ENCODE measurements at regions not wholly inside any gene's neighbourhood (a gene's known extent, or its start where the extent isn't known, plus 50 kb on each side); places are given as distances from the start of the nearest gene placed in this dataset.
"Not testable (repeated sequence)": the region's sequence is repeated elsewhere in the genome, so short reads cannot be mapped to it uniquely, and the experiment has no call there.

DNA sequence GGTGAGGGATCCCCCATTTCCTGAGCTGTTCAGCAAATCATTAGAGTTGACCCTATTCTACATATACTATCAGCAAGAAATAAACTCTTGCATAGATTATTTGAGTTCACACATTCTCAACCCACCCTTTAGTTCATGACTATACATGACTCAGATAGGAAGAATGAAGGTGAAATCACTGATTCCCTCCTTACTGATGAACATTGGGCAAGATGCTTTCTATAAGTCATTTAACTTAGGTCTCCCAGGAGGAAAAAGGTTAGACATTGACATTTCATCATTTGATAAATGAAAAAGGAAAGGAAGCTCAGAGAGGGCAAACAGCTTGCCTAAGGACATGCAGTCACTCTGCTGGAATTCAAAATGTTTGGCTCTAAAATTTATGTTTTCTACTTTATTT, 408.0 kb downstream of the TMEM182 start:
- no peak for FAIRE-seq

DNA sequence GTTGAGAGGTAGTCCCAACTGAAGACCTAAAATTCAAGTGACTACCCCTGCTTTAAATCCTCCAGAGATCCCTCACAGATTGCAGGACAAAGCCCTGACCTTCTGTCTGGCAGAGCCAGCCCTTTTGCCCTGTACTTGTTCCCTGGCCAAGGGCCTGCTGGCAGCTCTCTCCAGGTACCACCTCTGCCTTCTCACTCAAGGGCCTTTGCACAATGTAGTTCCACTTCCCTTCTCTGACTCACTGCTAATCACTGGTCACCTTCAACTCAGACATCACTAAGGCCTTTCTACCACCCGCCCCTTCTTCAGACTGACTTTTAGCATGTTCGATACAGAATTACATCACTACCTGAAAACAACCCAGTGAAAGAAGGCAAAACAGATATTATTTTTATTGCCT, 411.0 kb downstream of the TMEM182 start:
- no peak for FAIRE-seq

DNA sequence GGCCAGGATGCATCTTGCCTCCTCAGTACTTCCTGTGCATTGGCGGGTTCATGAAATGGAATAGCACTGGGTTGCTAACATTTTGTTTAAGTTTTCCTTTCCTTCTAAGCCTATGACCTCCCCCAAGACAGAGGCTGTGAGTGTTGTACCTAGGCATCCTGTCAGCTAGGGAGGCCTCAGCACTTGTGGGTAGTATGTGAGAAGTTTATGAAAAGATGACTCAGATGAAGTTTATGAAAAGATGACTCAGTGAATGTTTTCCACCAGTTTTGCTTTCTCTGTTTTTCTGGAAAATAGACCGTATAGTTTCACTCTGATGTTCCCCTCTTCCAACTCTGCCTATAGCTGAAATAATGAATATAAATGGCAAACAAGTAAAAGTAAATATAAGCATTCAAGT, 412.9 kb downstream of the TMEM182 start:
- FAIRE-seq, result no peak

DNA sequence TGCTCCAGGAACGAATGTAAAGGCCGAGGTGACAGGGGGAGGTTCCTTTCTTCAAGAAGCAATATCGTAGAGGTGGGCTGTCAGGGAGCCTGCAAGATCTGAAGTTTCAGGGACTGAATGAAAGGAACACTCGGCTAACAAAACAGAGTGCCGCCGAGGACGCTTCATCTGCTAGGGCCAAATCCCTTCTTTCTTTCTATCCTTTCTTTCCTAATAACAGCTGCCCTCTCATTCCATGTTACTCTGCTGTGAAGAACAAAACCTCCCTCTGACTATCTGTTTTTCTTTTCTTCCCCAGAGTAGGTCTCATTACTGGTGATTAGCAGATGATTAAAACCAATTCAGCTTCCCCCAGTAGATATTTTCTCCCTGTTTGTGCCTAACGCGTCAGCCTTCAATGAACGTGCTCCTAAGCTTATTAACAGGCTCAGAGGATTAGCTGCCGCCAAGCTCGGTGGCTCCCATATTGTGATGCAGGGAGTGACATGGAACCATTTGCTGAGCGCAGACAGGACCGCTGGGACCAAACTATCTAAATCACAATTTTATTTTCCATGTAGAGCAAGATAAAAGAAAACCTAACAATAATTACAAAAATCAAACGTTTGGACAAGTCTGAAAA, 414.6 kb downstream of the TMEM182 start:
- FAIRE-seq, result no peak

DNA sequence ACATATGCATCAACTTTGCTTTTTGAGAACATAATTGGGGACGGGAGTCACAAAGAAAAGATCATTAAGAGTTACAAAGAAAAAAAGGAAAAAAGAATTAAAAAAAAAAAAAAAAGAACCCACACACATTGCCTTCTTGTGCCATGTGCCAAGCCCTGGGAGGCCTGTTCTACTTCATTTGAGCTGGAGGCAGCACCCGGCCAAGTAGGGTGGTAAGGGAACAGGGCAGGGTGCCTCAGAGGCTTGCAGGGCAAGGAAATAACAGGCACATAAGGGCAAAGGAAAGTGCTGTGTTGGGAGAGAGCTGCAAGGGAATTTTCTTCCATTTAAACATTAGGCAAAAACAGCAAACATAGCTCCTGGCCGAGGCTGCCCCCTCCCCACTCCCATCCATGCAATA, 418.0 kb downstream of the TMEM182 start:
- FAIRE-seq, result no peak

DNA sequence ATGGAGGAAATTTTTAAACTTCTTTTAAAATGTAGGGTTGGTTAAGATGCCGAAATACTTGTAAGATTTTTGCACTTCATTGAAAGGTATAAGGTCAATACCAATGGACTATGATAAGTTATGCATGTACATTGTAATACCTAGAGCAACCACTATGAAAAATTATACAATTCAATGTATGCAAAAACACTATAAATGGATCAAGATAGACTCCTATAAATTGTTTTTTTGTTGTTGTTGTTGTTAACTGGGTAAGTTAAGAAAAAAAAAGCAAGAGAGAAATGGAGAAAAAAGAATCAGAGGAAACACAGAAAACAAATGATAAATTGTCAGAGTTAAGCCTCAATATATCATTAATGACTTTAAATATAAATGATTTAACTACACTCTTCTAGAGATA, 421.2 kb downstream of the TMEM182 start:
- no peak for FAIRE-seq

DNA sequence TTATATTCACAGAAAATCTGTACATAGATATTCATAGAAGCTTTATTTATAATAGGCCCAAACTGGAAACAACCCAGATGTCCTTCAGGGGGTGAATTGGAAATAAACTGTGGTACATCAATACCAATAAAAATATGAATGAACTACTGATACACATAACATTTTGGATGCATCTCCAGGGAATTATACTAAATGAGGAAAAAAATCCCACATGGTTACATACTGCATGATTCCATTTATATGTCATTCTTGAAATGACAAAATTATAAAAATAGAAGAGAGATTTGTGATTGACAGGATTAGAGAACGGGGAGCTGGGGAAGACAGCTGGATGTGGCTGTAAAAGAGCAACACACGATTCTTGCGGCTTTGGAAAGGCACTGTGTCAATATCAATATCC, 435.0 kb downstream of the TMEM182 start:
- FAIRE-seq, result no peak

DNA sequence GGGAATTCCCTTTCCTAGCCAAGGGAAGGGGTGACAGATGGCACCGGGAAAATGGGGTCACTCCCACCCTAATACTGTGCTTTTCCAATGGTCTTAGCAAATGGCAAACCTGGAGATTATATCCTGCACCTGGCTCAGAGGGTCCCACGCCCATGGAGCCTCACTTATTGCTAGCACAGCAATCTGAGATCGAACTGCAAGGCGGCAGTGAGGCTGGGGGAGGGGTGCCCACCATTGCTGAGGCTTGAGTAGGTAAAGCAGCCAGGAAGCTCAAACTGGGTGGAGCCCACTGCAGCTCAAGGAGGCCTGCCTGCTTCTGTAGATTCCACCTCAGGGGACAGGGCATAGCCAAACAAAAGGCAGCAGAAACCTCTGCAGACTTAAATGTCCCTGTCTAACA, 438.9 kb downstream of the TMEM182 start:
- FAIRE-seq, result not testable (repeated sequence)

DNA sequence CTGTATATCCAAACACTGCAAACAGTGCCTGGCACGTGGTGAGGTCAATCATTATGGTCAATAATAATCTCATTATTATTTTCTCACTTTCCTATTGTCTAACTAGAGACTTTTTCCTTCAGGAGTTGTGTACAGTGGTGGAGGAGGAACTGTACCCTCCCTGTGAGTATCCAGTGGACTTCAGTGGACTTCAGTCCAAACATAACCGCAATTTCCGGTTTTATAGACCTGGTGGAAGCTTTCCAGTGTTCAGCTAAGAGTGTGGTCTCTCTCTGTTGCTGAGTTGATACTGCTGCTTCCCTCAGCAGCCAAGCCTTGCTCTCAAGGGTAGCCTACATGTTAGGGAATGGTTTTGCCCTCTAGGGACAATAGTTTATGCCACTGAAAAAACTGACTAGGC, 447.1 kb downstream of the TMEM182 start:
- FAIRE-seq, result no peak

DNA sequence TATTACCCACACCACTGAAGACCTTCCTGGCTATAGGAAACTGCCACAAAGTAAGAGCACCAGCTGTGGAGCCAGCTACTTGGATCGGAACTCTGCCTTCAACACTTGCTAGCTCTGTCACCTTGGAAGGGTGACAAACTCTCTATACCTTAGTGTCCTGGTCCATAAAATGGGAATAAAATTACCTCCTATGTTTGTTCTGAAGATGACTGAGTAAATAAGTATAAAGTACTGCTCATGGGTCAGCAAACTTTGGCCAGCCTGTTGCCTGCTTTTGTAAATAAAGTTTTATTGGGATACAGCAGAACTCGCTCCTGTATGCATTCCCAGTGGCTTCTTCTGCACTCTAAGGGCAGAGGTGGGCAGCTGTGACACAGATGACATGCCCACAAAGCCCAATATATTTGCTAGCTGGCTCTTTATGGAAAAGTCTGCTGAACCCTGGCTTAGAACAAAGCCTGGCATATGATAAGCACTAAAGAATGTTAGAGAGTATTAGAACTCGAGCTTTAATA, 451.3 kb downstream of the TMEM182 start:
- FAIRE-seq, result no peak

DNA sequence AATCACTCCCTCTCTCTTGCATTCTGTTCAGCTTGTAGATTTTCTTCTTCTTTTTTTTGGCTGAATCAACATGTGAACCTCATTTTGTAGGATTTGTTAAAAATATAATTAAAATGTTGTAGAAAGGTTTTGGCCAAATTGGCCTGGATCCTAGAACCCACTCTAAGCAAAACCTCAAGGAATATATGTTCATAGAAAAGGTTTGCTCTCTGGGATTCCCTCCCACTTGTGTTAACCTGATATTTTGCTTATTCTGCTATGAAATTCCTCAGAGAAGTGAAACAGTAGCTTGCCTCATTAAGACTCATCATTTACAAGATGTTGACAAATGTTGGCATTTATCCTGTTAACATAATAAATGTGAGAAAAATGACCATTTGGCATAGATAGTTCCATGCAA, 456.7 kb downstream of the TMEM182 start:
- no peak for FAIRE-seq

DNA sequence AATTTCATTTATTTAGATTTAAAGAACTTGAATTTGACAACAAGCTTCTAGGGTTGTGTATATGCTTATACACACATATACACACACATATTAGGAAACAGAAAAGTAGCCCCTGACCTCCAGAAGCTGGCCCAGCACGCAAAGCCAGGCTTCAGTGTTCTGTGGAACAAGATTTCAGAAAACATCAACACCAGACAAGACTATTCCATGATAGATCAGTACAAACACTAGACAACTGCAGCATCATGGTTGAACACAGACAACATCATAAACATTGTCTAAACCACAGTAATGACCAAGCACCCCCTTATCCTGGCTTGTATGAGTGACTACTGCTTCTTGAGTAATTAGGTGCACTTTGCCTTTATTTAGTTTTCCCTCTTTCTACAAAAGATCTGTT, 457.6 kb downstream of the TMEM182 start:
- no peak for FAIRE-seq

DNA sequence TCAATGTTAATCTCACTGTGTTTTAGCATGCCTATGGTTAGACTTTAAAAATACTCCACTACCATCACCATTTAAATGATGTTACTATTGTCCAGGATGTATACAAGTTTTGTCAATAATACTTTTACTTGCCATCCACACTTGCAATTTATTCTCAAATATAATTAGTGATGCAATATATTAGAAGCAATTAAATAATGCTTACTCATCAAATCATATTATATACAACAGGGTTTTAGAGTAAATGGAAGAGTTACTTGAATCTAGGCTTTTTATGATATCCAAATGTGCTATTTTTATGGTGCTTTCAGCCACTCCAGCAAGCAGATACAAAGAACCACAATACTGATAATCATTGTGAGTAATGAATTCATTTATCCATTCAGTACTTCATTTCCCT, 461.1 kb downstream of the TMEM182 start:
- no peak for FAIRE-seq

DNA sequence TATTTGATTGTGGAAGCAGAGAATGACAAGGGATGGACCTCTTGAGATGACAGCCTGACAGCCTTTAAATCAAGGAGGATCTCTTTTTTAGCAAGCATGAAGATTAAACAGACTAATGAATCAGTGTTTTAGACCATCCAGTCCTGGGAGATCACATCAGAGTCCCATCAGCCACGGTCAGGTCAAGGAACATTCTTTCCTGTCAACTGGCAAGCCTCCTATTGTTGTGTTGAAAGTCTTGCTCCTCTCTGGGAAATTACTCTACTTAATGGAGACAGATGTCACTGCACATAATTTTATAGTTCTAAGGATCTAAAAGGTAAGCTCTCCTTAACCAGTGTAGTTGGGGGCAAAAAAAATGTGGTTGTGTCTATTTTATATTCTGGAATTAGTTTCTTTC, 469.0 kb downstream of the TMEM182 start:
- no peak for FAIRE-seq

DNA sequence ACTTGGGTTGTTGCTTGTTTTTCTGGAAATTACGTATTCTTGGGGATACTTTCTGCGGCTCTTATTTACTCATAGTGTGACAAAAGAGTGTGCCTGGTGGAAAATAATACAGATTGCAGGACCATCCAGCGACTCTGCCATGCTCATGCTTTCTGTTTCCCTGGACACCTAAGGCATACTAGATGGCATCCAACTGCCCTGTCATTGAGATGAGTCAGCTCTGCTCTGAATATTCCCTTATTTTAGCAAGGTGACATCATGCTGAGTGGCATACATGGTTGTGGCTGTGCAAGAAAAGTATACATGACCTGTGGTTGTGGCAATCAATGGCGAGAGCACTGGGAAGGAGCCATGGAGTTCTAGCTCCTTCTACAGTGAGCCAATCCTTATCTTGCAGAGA, 471.0 kb downstream of the TMEM182 start:
- FAIRE-seq, result no peak

DNA sequence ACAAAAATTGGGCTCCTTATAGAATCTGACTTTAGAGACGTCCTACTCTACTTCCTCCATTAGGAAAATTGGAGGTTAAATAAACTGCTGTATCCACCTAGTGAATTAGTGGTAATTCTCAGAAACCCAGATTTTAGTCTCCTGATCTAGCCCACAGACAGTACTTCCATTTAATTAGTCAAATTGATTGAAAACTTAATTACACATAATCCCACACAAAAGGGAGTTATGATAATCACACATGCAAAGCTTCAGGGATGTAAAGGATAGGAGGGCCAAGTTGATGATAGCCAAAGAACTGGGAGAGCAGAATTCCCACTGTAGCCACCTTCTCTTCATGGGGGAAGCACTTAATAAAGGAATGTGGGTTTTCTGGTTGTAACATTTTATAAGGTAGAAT, 471.9 kb downstream of the TMEM182 start:
- FAIRE-seq, result no peak

DNA sequence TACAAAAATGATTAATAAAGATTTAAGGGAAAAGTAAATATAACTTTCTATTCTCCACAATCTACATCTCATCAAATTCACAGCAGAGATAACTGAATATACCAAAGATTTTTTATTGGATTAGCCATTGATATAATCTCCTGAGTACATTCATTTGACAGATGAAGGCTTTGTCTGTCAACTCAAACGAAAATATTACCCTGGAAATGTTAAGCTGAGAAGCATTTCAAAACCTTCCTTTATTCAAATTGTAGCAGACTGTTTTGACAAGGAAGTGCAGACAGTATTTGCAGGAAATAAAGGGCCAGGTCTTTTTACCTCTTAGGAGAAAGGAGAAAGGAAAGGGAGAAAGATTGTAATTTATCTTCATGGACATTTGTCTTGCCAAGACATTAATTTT, 473.5 kb downstream of the TMEM182 start:
- FAIRE-seq, result no peak

DNA sequence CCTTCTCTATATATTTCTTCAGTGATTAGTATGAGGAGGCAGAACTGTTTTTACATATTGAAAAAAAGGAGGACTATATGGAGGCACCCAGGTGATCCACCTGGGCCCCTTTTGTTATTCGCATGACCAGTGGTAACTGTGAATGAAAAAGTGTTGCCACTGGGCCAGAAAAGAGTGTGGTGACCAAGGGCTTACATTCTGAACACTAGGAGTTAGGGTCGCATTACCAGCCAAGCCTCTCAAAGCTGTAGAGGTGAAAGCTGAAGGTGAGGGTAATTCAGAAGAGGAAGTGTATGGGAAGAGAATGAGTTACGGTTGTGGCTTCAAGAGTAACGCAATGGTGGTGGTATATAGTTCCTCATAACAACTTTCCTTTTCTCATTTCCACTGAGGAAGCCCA, 487.6 kb downstream of the TMEM182 start:
- FAIRE-seq, result no peak

DNA sequence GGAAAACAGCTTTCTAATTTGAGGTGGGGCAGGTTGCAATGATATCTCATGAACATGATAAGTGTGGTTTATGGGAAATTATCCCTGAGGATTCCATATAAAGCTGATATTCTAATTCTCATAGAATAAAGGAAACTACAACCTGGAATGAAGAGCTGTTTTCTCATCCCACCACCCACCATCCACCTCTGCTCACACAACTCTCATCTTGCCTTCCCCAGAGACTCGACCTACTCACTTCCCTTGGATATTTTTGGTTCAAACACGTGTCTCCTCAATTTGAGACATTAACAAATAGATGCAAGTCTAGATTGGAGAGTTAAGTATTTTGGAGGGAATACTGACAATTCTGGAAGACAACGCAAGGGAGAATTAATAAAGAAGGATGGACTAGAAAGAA, 490.9 kb downstream of the TMEM182 start:
- no peak for FAIRE-seq

DNA sequence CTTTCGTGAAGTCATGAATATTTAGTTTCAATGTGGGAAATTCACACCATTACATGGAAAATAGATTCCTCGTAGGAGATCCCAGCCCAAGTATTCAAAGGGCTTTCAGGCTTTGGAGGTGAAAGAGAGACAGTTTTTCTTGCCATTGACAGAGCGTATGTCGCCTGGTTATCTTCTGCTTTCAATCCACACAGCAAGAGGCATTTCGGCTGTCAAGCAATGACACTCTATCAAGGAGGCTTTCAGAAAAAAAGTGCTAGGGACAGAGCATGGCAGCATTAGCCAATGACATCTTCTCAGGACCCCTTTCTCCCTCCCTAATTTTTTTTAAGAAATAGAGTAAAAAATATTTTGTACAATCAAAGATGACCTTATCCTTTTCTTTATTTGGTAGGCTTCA, 492.8 kb downstream of the TMEM182 start:
- no peak for FAIRE-seq

DNA sequence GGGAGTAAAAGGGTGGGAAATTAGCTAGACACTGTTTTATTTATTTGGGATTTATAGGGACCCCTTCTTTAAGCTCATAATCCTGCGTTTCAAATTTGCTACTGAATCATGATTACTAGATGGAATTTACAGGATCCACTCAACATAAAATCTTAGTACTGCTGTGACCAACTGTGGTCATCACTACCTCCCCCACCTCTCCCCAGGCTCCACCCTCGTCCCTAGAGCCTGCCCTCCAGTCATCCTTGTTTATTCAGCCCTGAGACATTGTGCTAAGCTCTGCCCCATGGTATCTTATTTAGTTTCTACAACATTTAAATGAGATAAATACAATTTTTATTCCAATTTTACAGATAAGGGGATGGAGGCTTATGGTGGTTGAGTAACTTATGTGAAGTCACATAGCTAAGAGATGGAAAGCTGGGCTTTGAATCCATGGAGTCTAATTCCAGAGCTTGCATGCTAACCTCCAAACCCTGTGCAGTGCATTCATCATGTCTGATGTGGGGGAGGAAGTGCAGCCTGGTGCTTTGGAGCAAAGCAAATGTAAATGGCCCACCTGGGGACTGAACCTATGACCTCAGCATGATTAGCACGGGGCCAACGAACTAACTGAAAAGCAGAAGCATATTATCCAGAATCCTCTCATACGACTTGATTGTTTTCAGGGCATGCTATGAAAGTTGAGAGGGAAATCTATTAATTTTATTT, 502.4 kb downstream of the TMEM182 start:
- no peak for FAIRE-seq

DNA sequence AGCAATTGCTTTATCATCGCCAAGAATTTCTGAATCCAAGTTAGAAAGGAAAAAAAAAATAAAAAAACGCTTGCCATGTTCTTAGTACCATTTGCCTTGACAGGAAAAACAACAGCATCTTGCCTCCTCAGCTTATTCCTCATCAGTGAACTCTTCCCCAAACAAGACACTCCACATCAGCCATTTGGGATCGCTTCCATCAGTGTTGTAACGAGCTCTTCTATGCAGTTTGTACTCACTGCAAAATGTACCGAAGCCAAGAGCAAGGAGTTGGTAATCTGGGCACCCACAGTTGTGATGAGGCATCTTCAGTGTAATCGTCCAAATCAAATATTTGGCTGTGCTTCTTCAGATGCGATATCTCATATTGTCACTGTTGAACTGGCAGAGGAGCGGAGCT, 503.7 kb downstream of the TMEM182 start:
- FAIRE-seq, result no peak

DNA sequence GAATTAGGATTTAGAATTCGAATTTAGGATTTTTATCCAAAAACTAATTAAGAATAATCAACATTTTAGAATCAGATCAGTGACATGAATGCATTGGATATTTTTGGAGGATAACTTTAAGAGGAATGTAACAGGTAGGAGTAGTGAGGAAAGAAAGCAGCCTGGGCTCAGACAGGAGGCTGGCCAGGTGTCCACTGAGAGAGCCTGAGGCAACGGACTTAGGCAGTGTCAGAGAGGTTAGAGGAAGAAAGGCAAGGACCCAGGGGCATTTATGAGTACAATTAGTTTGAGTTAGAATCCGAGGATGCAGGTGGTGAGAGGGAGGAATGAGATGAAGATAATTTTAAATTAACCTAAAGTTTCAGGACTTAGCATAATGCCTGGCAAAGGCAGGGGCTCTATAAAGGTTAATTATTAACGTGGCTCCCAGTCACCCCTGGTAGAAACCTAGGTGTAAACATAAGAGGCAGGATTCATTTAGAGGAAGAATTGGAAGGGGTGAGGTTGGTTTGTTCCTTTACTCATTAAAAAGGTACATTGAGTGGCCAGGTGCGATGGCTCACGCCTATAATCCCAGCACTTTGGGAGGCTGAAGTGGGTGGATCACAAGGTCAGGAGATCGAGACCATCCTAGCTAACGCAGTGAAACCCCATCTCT, 507.1 kb downstream of the TMEM182 start:
- FAIRE-seq, result no peak

DNA sequence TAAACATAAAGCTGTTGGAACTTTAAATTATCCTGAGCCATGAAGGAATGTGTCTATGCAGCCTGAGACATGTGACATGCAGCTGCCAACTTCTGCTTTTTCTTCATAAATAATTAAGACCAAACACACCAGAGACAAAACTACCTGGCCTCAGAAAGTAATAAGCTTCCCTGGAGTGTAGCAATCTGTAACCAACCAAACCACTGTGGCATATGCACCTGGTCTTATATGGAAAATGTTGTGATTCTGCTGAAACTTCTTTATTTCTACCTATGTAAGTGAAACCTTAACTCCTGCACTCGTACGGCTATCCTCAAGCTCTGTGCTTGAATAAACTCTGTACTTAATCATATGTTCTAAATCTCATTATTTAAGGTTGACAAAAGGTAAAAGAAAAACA, 515.0 kb downstream of the TMEM182 start:
- FAIRE-seq, result no peak

All from TTC549 (cell line).